ENCODE measurements at regions not wholly inside any gene's neighbourhood (a gene's known extent, or its start where the extent isn't known, plus 50 kb on each side); places are given as distances from the start of the nearest gene placed in this dataset.

- TF ChIP-seq EZH2 (IDR thresholded peaks at IDR 0.05; ENCODE audit: borderline replicate concordance, low read length) = no peak
- no peak for TF ChIP-seq CTCF (IDR thresholded peaks at IDR 0.05; ENCODE audit: low read length)
Observed at GRCh38 chr7:115113131-115113530, 191.2 kb downstream of the MDFIC start.

Data from OCI-LY1 (cell line).